Right renal cortex interstitium (tissue), 3 donors: ENCODE measurements at regions not wholly inside any gene's neighbourhood (a gene's known extent, or its start where the extent isn't known, plus 50 kb on each side); places are given as distances from the start of the nearest gene placed in this dataset.
A peak's percentile ranks its signal among the peaks of the same experiment; 100 is the strongest.

Source experiments
- DNase-seq, 3 donors: peaks; one replicate each; pipeline ENCODE4 v3.0.0-alpha.2; 2013; ENCODE audit warnings: low read depth in 3 of 3, low spot score in 2 of 3

GRCh38 chr16:86765389-86766026, 187.2 kb downstream of the FOXL1 start:
- no peak for DNase-seq

- DNase-seq = no peak
Observed at GRCh38 chr16:86766700-86767099, 188.4 kb downstream of the FOXL1 start.

GRCh38 chr16:86768228-86768791, 190.0 kb downstream of the FOXL1 start:
- no peak for DNase-seq

- no peak for DNase-seq
Observed at GRCh38 chr16:86768999-86769398, 190.7 kb downstream of the FOXL1 start.

- no peak for DNase-seq
Observed at GRCh38 chr16:86771506-86772460, 193.4 kb downstream of the FOXL1 start.

GRCh38 chr16:86772671-86773353, 194.5 kb downstream of the FOXL1 start:
- peak; percentile 68 to 83 (median 70) for DNase-seq

GRCh38 chr16:86773354-86773715, 195.0 kb downstream of the FOXL1 start:
- no peak for DNase-seq

- no peak for DNase-seq
Observed at GRCh38 chr16:86774931-86775330, 196.6 kb downstream of the FOXL1 start.

GRCh38 chr16:86775511-86775921, 197.2 kb downstream of the FOXL1 start:
- no peak for DNase-seq

GRCh38 chr16:86777381-86777946, 199.1 kb downstream of the FOXL1 start:
- DNase-seq = no peak

- no peak for DNase-seq
Observed at GRCh38 chr16:86778108-86778745, 199.9 kb downstream of the FOXL1 start.

- no peak for DNase-seq
Observed at GRCh38 chr16:86778978-86779377, 200.6 kb downstream of the FOXL1 start.

- DNase-seq = no peak
Observed at GRCh38 chr16:86781046-86781445, 202.7 kb downstream of the FOXL1 start.

- no peak for DNase-seq
Observed at GRCh38 chr16:86783636-86784626, 205.6 kb downstream of the FOXL1 start.

- no peak for DNase-seq
Observed at GRCh38 chr16:86786338-86786737, 208.0 kb downstream of the FOXL1 start.

GRCh38 chr16:86786994-86787393, 208.6 kb downstream of the FOXL1 start:
- no peak for DNase-seq

GRCh38 chr16:86787538-86787937, 209.2 kb downstream of the FOXL1 start:
- DNase-seq = no peak

- no peak for DNase-seq
Observed at GRCh38 chr16:86789621-86790051, 211.3 kb downstream of the FOXL1 start.
